K562 (cell line): ENCODE measurements at regions not wholly inside any gene's neighbourhood (a gene's known extent, or its start where the extent isn't known, plus 50 kb on each side); places are given as distances from the start of the nearest gene placed in this dataset.

Experiments
- REST ChIP-seq, 2 experiments: fragments of 450-650 bp; formaldehyde crosslinking in 1 of 2; IDR thresholded peaks; 2 replicates each; pipeline versions ENCODE4 v1.4.0 to v1.6.1; 2014 to 2020; ENCODE audit warnings: mild to moderate bottlenecking in 2 of 2, borderline replicate concordance in 1 of 2, low read depth in 1 of 2

- TF ChIP-seq REST (IDR thresholded peaks at IDR 0.05; ENCODE audit: borderline replicate concordance): peak; percentile 36; the same call in 1 of the 2 replicates
- no peak for TF ChIP-seq REST (CRISPR knock-in tag; IDR thresholded peaks at IDR 0.05; ENCODE audit: low read depth)
Measured at GRCh38 chr16:86072328-86073102, 173.6 kb downstream of the IRF8 start (continued).
